ENCODE measurements at regions not wholly inside any gene's neighbourhood (a gene's known extent, or its start where the extent isn't known, plus 50 kb on each side); places are given as distances from the start of the nearest gene placed in this dataset.

- no peak for TF ChIP-seq TAF1 (IDR thresholded peaks at IDR 0.05; ENCODE audit: borderline replicate concordance, insufficient read depth, low read length)
- TF ChIP-seq REST (IDR thresholded peaks at IDR 0.05; ENCODE audit: insufficient read depth in 1 of 2, low read depth in 2 of 2, low read length in 2 of 2) = no peak
- no peak for TF ChIP-seq POLR2AphosphoS5 (IDR thresholded peaks at IDR 0.05; ENCODE audit: low read depth, low read length)
- TF ChIP-seq SIN3A (IDR thresholded peaks at IDR 0.05; ENCODE audit: borderline replicate concordance, insufficient read depth, low read length) = no peak
Measured at GRCh38 chr6:9784786-9785185, 630.1 kb downstream of the TFAP2A start.

All from PFSK-1 (cell line).